BLaER1 (cell line): ENCODE measurements at regions not wholly inside any gene's neighbourhood (a gene's known extent, or its start where the extent isn't known, plus 50 kb on each side); places are given as distances from the start of the nearest gene placed in this dataset.
"Not testable (repeated sequence)": the region's sequence is repeated elsewhere in the genome, so short reads cannot be mapped to it uniquely, and the experiment has no call there.

Experiments
- H3K27ac ChIP-seq: shearing (Covaris generic); formaldehyde crosslinking; 2 replicates; pipeline ENCODE4 v1.8.1; 2022
- H3K27me3 ChIP-seq: shearing (Covaris generic); formaldehyde crosslinking; 2 replicates; pipeline ENCODE4 v1.8.1; 2022
- H3K36me3 ChIP-seq: shearing (Covaris generic); formaldehyde crosslinking; 2 replicates; pipeline ENCODE4 v1.8.1; 2022
- H3K4me1 ChIP-seq: shearing (Covaris generic); formaldehyde crosslinking; 2 replicates; pipeline ENCODE4 v1.8.1; 2022
- H3K4me2 ChIP-seq: shearing (Covaris generic); formaldehyde crosslinking; 2 replicates; pipeline ENCODE4 v1.8.1; 2022
- H3K4me3 ChIP-seq: shearing (Covaris generic); formaldehyde crosslinking; 2 replicates; pipeline ENCODE4 v1.8.1; 2022
- H3K9ac ChIP-seq: shearing (Covaris generic); formaldehyde crosslinking; 2 replicates; pipeline ENCODE4 v1.8.1; 2022
- H3K9me3 ChIP-seq: shearing (Covaris generic); formaldehyde crosslinking; 2 replicates; pipeline ENCODE4 v1.8.1; 2022
- H4K20me1 ChIP-seq: shearing (Covaris generic); formaldehyde crosslinking; 2 replicates; pipeline ENCODE4 v1.8.1; 2022
- Cebpa-rat ChIP-seq: shearing (Covaris generic); IDR thresholded peaks from 2 replicates; pipeline ENCODE4 v1.8.1; 2022

DNA sequence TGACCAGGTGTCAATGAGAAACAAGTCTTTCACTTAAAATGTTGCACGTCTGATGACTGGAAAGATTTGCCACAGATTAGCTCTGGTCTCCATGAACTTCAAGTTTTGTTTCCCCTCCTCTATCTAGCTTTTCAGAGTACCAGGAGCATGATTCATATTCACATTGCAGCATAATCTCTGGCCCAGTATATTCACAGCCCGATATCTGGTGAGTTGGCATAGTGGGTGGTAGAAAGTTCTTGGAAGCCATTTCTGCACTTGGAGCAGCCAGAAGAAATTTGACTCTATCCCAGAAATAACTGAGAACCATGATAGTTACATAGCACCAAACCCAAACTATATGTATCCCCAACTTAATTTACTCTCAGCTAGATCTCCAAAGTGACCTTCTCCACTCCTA is 503.9 kb downstream of the PID1 start:
- no peaks in the 10 kb centered on the region for H3K9me3 ChIP-seq
- no peak for TF ChIP-seq Cebpa-rat
- no peaks in the 10 kb centered on the region for H3K36me3 ChIP-seq
- no peaks in the 10 kb centered on the region for H3K4me1 ChIP-seq
- H3K9ac ChIP-seq = no peak overlapping the region
- no peak overlapping the region for H3K4me2 ChIP-seq
- H3K27me3 ChIP-seq = no peaks in the 10 kb centered on the region
- H3K27ac ChIP-seq = no peak overlapping the region
- no peaks in the 10 kb centered on the region for H4K20me1 ChIP-seq
- no peak overlapping the region for H3K4me3 ChIP-seq

DNA sequence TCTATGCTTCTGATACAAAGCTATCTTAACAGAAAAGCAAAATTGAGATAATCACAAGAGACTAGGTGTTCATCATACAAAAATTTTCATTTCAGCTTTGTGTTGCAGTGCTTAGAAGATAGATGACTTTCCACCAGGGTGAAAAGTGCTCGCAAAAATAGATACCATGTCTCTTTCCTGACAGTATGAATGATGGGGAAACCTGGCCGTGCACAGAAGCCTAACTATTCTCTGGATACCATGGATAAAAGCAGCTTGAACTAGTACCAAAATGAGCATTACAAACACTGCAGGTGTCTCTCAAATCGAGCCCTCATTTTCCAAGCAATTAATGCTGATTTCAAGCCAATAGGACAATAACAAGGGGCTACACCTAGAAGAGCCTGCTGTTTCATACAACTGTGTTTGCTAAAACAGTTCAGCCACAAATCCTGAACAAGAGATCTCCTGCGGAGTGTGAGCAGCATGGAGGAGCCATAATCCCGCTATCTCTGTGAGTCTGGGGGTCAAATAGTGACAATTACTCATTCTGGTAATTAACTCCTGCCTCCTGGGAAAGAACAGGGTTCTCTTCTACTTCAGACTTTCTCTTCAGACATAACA is 507.6 kb downstream of the PID1 start:
- no peak overlapping the region for H3K4me2 ChIP-seq
- no peaks in the 10 kb centered on the region for H3K9me3 ChIP-seq
- H3K4me1 ChIP-seq = no peaks in the 10 kb centered on the region
- no peaks in the 10 kb centered on the region for H3K36me3 ChIP-seq
- H4K20me1 ChIP-seq = no peaks in the 10 kb centered on the region
- no peak overlapping the region for H3K4me3 ChIP-seq
- H3K27ac ChIP-seq = no peak overlapping the region
- no peaks in the 10 kb centered on the region for H3K27me3 ChIP-seq
- TF ChIP-seq Cebpa-rat = no peak
- no peak overlapping the region for H3K9ac ChIP-seq

DNA sequence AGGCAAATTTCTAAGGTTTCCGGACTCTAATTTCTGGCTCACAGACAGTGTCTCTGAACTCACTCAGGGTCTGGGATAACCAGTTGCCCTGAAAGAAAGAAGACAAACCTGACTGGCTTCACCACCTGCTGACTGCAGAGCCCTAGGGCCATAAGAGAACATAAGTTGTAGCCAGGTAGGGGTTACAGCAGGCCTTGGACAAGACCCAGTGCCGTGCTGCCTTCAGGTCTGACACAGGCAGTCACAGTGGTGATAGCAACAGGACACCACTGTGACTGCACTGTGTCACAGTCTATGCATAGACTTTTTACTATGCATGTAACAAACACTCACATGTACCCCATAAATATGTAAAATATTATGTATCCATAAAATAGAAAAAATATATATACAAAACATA is 508.5 kb downstream of the PID1 start:
- no peak for TF ChIP-seq Cebpa-rat

DNA sequence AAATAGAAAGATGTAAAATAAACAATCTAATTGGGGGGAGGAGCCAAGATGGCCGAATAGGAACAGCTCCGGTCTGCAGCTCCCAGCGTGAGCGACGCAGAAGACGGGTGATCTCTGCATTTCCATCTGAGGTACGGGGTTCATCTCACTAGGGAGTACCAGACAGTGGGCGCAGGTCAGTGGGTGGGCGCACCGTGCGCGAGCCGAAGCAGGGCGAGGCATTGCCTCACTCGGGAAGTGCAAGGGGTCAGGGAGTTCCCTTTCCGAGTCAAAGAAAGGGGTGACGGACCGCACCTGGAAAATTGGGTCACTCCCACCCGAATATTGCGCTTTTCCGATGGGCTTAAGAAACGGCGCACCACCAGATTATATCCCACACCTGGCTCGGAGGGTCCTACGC is 515.4 kb downstream of the PID1 start:
- H3K9me3 ChIP-seq = peaks cover 22% of the 10 kb centered on the region
- H3K4me3 ChIP-seq, H3K4me2 ChIP-seq, H3K4me1 ChIP-seq, H3K36me3 ChIP-seq, H3K27me3 ChIP-seq, H3K9ac ChIP-seq, H3K27ac ChIP-seq, H4K20me1 ChIP-seq: not testable (repeated sequence)

More for the DNA sequence above, 508.5 kb downstream of the PID1 start:
- no peaks in the 10 kb centered on the region for H3K27me3 ChIP-seq
- no peak overlapping the region for H3K9ac ChIP-seq
- H3K36me3 ChIP-seq = no peaks in the 10 kb centered on the region
- no peaks in the 10 kb centered on the region for H3K9me3 ChIP-seq
- no peak overlapping the region for H3K4me2 ChIP-seq
- H4K20me1 ChIP-seq = no peaks in the 10 kb centered on the region
- H3K4me3 ChIP-seq = no peak overlapping the region
- H3K27ac ChIP-seq = no peak overlapping the region
- H3K4me1 ChIP-seq = no peaks in the 10 kb centered on the region

DNA sequence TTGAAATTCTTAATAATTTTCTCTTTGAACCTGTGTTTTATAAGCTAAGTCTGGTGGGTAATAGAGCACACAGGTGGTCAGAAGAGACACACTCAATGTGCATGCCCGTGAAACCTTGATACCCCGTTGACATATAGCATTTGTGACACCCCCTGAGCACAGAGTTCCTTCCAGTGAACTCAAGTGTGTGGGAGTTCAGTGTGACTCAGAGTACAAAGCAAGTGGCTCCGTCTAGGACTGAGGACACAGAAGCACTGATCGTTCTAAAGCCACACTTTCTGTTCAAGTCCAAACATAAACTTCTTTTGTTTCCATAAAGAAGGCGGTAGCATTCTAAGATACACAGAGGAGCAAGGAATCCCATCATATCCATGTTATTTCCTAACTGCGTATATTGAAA is 523.6 kb downstream of the PID1 start:
- Histone ChIP-seq H3K36me3 (no peaks in the 10 kb centered on the region), H3K27ac (no peak overlapping the region), H3K4me1 (no peaks in the 10 kb centered on the region), H3K27me3 (no peaks in the 10 kb centered on the region), H4K20me1 (no peaks in the 10 kb centered on the region), H3K4me3 (no peak overlapping the region), H3K9ac (no peak overlapping the region), H3K9me3 (no peaks in the 10 kb centered on the region), H3K4me2 (no peak overlapping the region)
- no peak for TF ChIP-seq Cebpa-rat

DNA sequence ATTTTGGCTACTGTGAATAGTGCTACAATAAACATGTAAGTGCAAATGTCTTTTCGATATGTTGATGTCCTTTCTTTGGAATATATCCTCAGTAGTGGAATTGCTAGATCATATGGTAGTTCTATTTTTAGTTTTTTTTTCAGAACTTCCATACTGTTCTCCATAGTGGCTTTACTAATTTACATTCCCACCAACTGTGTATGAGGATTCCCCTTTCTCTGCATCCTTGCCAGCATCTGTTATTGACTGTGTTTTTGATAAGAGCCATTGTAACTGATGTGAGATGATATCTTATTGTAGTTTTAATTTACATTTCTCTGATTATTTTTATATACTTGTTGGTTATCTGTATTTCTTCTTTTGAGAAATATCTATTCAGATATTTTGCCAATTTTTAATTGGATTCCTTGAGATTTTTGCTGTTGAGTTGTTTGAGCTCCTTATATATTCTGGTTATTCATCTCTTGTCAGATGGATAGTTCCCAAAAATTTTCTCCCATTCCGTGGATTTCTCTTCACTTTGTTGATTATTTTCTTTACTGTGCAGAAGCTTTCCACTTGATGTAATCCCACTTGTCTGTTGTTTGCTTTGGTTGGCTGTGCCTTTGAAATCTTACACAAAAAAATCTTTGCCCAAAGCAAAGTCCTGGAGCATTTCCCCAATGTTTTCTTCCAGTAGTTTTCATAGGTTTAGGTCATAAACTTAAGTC is 532.3 kb downstream of the PID1 start:
- Histone ChIP-seq H4K20me1 (no peaks in the 10 kb centered on the region), H3K36me3 (no peaks in the 10 kb centered on the region), H3K27ac (no peak overlapping the region), H3K9ac (no peak overlapping the region), H3K4me2 (no peak overlapping the region), H3K27me3 (no peaks in the 10 kb centered on the region), H3K4me3 (no peak overlapping the region), H3K9me3 (no peaks in the 10 kb centered on the region), H3K4me1 (no peaks in the 10 kb centered on the region)
- no peak for TF ChIP-seq Cebpa-rat

DNA sequence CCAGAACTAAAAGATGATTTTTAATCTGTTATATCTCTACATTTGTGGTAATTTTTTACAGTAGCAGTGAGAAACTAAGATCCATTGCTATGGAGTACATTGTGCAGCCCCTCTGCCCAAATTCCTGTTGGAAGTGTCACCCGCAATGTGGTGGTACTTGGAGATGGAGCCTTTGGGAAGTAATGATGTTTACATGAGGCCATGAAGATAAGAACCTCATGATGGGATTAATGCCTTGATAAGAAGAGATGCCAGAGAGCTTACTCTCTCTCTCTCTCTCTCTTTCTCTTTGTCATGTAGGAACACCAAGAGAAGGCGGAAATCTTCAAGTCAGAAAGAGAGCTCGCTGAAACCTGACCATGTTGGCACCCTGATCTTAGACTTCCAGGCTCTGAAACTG is 535.4 kb downstream of the PID1 start:
- TF ChIP-seq Cebpa-rat = no peak
- Histone ChIP-seq H4K20me1 (no peaks in the 10 kb centered on the region), H3K4me2 (no peak overlapping the region), H3K4me3 (no peak overlapping the region), H3K27ac (no peak overlapping the region), H3K27me3 (no peaks in the 10 kb centered on the region), H3K36me3 (no peaks in the 10 kb centered on the region), H3K4me1 (no peaks in the 10 kb centered on the region), H3K9me3 (no peaks in the 10 kb centered on the region), H3K9ac (no peak overlapping the region)

DNA sequence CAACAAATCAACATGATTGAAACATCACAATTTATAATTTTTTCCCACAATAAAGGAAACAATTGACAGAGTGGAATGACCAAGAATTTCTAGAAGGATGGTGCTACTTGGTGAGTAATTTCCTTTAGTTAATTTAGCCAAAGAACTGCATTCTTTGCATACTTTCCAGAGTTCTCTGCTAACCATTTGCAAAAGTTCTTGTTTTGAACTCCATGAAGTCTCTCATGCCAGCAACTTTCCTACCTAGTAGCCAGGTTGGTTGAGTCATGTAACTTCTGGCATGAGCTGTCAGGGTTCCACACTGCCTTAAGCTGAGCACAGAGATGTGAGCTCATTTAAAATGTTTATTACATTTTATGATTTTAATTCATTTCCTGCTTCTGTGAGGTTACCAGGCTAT is 539.6 kb downstream of the PID1 start:
- no peaks in the 10 kb centered on the region for H3K27me3 ChIP-seq
- no peak overlapping the region for H3K9ac ChIP-seq
- TF ChIP-seq Cebpa-rat = no peak
- peaks cover 7% of the 10 kb centered on the region; the same call in 1 of the 2 replicates for H3K9me3 ChIP-seq
- H3K4me2 ChIP-seq = no peak overlapping the region
- H3K4me1 ChIP-seq = no peaks in the 10 kb centered on the region
- no peak overlapping the region for H3K27ac ChIP-seq
- H3K4me3 ChIP-seq = no peak overlapping the region
- H4K20me1 ChIP-seq = no peaks in the 10 kb centered on the region
- no peaks in the 10 kb centered on the region for H3K36me3 ChIP-seq

DNA sequence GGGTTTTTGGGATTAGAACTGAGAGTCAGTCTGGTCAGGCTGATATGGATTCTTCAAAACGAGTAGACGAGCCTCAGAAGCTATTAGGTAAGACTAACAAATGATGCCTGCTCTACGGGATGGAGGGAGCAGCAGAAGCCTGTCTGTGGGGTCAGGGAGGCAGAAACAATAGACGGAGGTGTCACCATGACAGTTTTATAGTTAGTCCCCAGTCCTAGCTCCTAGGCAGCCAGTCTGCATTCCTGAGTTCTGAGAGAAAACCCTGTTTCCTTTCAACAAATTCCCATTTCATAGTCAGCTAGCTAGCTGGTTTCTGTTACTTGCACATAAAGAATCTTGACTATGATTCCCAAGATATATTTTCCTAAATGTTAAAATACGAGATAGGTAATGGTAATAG is 542.1 kb downstream of the PID1 start:
- Histone ChIP-seq H3K9ac (no peak overlapping the region), H3K4me2 (no peak overlapping the region), H3K9me3 (peaks cover 10% of the 10 kb centered on the region), H3K27me3 (no peaks in the 10 kb centered on the region), H3K4me1 (no peaks in the 10 kb centered on the region), H3K36me3 (no peaks in the 10 kb centered on the region), H3K4me3 (no peak overlapping the region), H3K27ac (no peak overlapping the region), H4K20me1 (no peaks in the 10 kb centered on the region)
- TF ChIP-seq Cebpa-rat = no peak

DNA sequence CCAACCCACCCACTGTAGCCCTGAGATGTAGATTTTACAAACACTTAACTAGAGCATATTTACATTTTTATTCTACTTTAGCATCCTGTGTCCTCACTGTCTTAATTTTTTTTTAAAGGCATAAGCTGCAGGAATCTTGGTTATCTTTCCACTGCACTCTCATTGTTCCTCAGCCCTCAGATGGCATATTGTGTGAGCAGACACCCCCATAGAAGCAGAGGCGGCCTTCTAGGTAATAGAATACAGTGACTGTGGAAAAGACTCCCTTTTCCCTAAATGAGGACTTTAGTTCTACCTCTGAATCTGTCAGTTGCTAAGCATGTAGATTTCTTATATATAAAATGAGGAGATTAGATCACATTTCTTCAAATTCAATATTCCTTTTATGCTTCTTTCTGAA is 543.5 kb upstream of the SPHKAP start:
- no peak for TF ChIP-seq Cebpa-rat
- peaks cover 29% of the 10 kb centered on the region for H3K4me1 ChIP-seq
- no peak overlapping the region for H3K27ac ChIP-seq
- H3K9me3 ChIP-seq = peaks cover 10% of the 10 kb centered on the region
- no peak overlapping the region for H3K4me3 ChIP-seq
- H3K4me2 ChIP-seq = no peak overlapping the region
- no peaks in the 10 kb centered on the region for H3K36me3 ChIP-seq
- H4K20me1 ChIP-seq = no peaks in the 10 kb centered on the region
- H3K9ac ChIP-seq = no peak overlapping the region
- H3K27me3 ChIP-seq = no peaks in the 10 kb centered on the region

DNA sequence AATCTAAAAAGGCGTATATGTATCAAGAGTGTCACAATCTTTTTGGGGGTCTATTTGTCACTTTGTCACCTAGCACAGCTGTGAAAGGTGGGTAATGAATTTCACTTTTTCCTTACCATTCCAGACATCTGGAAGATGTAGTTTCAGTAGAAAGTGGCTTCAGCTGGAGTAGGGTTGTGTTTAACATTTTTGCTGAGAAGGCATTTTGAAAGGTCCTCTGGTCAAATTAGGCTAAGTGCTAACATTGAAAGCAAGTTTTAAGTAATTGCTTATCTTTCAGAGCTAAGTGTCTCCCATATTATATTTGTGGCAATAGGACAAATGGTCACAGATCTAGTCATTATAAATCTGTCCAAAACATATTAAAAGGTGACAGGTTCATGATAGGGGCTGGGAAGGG is 542.1 kb upstream of the SPHKAP start:
- TF ChIP-seq Cebpa-rat = no peak
- Histone ChIP-seq H4K20me1 (no peaks in the 10 kb centered on the region), H3K27me3 (no peaks in the 10 kb centered on the region), H3K27ac (no peak overlapping the region), H3K4me2 (no peak overlapping the region), H3K9me3 (peaks cover 12% of the 10 kb centered on the region), H3K4me1 (peaks cover 38% of the 10 kb centered on the region), H3K4me3 (no peak overlapping the region), H3K36me3 (no peaks in the 10 kb centered on the region), H3K9ac (no peak overlapping the region)
